Neural cell (in vitro differentiated cells): ENCODE measurements at regions not wholly inside any gene's neighbourhood (a gene's known extent, or its start where the extent isn't known, plus 50 kb on each side); places are given as distances from the start of the nearest gene placed in this dataset.

Source experiments
- H2AFZ ChIP-seq: fragments of 200-600, 300-800 bp; sonication (generic), shearing (Covaris generic); 2 replicates; pipeline ENCODE4 v1.6.0; 2014; ENCODE audit warnings: low read depth, mild to moderate bottlenecking, antibody characterized with exemption, low read length, moderate library complexity
- H3F3A ChIP-seq: fragments of 200-600 bp; shearing (Covaris generic); 2 replicates; pipeline ENCODE4 v1.6.1; 2016; ENCODE audit warnings: mild to moderate bottlenecking, moderate library complexity, mixed read lengths, antibody characterized with exemption, low read length; ENCODE audit not compliant: insufficient read depth, poor library complexity, severe bottlenecking
- H3K27ac ChIP-seq: fragments of 200-600, 300-800 bp; sonication (generic), shearing (Covaris generic); 2 replicates; pipeline ENCODE4 v1.5.1; 2014; ENCODE audit warnings: mild to moderate bottlenecking, low read length, moderate library complexity
- H3K27me3 ChIP-seq: fragments of 300-800, 200-600 bp; sonication (generic), shearing (Covaris generic); 2 replicates; pipeline ENCODE4 v1.6.0; 2014; ENCODE audit warnings: mild to moderate bottlenecking, low read depth, low read length, moderate library complexity; ENCODE audit not compliant: insufficient read depth
- H3K36me3 ChIP-seq: fragments of 300-800, 200-600 bp; sonication (generic), shearing (Covaris generic); 2 replicates; pipeline ENCODE4 v1.5.1; 2014; ENCODE audit warnings: mild to moderate bottlenecking, antibody characterized with exemption, low read length, moderate library complexity; ENCODE audit not compliant: insufficient read depth
- H3K4me2 ChIP-seq: fragments of 300-800, 200-600 bp; sonication (generic), shearing (Covaris generic); 2 replicates; pipeline ENCODE4 v1.6.0; 2014; ENCODE audit warnings: mild to moderate bottlenecking, low read length
- H3K4me3 ChIP-seq: fragments of 300-800, 200-600 bp; sonication (generic), shearing (Covaris generic); 2 replicates; pipeline ENCODE4 v1.5.1; 2014; ENCODE audit warnings: mild to moderate bottlenecking, low read length, moderate library complexity
- H3K79me2 ChIP-seq: fragments of 200-600 bp; shearing (Covaris generic); replicated peaks from 2 replicates; pipeline ENCODE4 v1.6.0; 2014; ENCODE audit warnings: mild to moderate bottlenecking, low read length, moderate library complexity; ENCODE audit not compliant: insufficient read depth
- H3K9ac ChIP-seq: fragments of 300-800, 200-600 bp; sonication (generic), shearing (Covaris generic); 2 replicates; pipeline ENCODE4 v1.6.1; 2016; ENCODE audit warnings: mild to moderate bottlenecking, low read length, mixed read lengths
- H3K9me2 ChIP-seq: fragments of 200-600 bp; shearing (Covaris generic); 2 replicates; pipeline ENCODE4 v1.6.1; 2016; ENCODE audit warnings: mild to moderate bottlenecking, low read length, mixed read lengths; ENCODE audit not compliant: insufficient read depth
- H3K9me3 ChIP-seq: fragments of 200-600, 300-800 bp; sonication (generic), shearing (Covaris generic); 2 replicates; pipeline ENCODE4 v1.6.1; 2016; ENCODE audit warnings: mild to moderate bottlenecking, mixed run types, low read length, moderate library complexity, mixed read lengths
- H4K20me1 ChIP-seq: fragments of 200-600 bp; shearing (Covaris generic); 2 replicates; pipeline ENCODE4 v1.6.1; 2016; ENCODE audit warnings: mild to moderate bottlenecking, mixed run types; ENCODE audit not compliant: insufficient read depth
- EP300 ChIP-seq: fragments of 450-650 bp; conservative IDR thresholded peaks from 2 replicates; pipeline ENCODE4 v1.6.1; 2014; ENCODE audit warnings: antibody characterized with exemption, mild to moderate bottlenecking, moderate library complexity; ENCODE audit not compliant: poor library complexity, severe bottlenecking
- EZH2 ChIP-seq: fragments of 200-600, 300-800 bp; shearing (Covaris generic), sonication (generic); IDR thresholded peaks from 2 replicates; pipeline ENCODE4 v1.6.1; 2014; ENCODE audit warnings: antibody characterized with exemption, low read length, borderline replicate concordance, mild to moderate bottlenecking; ENCODE audit not compliant: insufficient read depth, poor library complexity, severe bottlenecking
- MXI1 ChIP-seq: fragments of 450-650 bp; conservative IDR thresholded peaks from 2 replicates; pipeline ENCODE4 v1.6.1; 2014; ENCODE audit warnings: antibody characterized with exemption, mild to moderate bottlenecking; ENCODE audit not compliant: poor library complexity, severe bottlenecking
- POLR2AphosphoS5 ChIP-seq: IDR thresholded peaks from 2 replicates; pipeline ENCODE4 v1.6.1; 2012
- RAD21 ChIP-seq: fragments of 450-650 bp; conservative IDR thresholded peaks from 2 replicates; pipeline ENCODE4 v1.6.1; 2014; ENCODE audit warnings: antibody characterized with exemption, mild to moderate bottlenecking, moderate library complexity
- SMC3 ChIP-seq: fragments of 450-650 bp; conservative IDR thresholded peaks from 2 replicates; pipeline ENCODE4 v1.6.1; 2014; ENCODE audit warnings: antibody characterized with exemption, mild to moderate bottlenecking, moderate library complexity; ENCODE audit not compliant: poor library complexity
- TAF1 ChIP-seq: IDR thresholded peaks from 2 replicates; pipeline ENCODE4 v1.6.1; 2012; ENCODE audit warnings: low read depth
- TF ChIP-seq, protein P1 (sequence below): IDR thresholded peaks from 2 replicates; pipeline ENCODE4 v1.6.1; 2012; ENCODE audit warnings: borderline replicate concordance
- TF ChIP-seq, protein P2 (sequence below): fragments of 450-650 bp; IDR thresholded peaks from 2 replicates; pipeline ENCODE4 v1.5.1; 2014; ENCODE audit warnings: antibody characterized with exemption, mild to moderate bottlenecking, moderate library complexity; ENCODE audit not compliant: poor library complexity, severe bottlenecking

DNA sequence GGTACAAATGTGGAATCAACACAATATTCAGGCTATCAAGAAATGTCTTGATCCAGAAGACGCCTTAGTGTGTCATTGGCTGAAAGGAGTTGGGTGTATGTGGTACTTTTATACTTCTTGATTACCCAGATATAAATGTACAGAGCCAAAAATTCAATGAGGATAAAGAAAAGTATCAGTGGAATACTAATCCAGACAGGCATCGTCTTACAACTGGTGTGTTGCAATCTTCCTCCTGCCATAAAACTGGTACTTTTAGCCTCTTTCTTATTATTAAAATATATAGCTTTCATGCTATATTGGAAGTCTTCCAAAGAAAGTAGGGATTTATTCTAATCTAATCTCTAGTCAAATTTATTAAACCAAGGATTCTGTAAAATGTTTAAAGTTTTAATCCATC is 388.6 kb upstream of the MIR17HG start:
- Histone ChIP-seq H4K20me1 (no peaks in the 10 kb centered on the region), H3K27me3 (no peaks in the 10 kb centered on the region), H3K9me3 (no peaks in the 10 kb centered on the region), H3K4me3 (no peak overlapping the region), H2AFZ (no peak overlapping the region), H3F3A (no peaks in the 10 kb centered on the region), H3K9me2 (no peaks in the 10 kb centered on the region), H3K9ac (no peak overlapping the region), H3K36me3 (no peaks in the 10 kb centered on the region), H3K79me2 (no peaks in the 10 kb centered on the region), H3K27ac (no peak overlapping the region), H3K4me2 (no peak overlapping the region)
- TF ChIP-seq EP300 (no peak), MXI1 (no peak), SMC3 (no peak), RAD21 (no peak), EZH2 (no peak), TAF1 (no peak)
- TF ChIP-seq, protein P1, sequence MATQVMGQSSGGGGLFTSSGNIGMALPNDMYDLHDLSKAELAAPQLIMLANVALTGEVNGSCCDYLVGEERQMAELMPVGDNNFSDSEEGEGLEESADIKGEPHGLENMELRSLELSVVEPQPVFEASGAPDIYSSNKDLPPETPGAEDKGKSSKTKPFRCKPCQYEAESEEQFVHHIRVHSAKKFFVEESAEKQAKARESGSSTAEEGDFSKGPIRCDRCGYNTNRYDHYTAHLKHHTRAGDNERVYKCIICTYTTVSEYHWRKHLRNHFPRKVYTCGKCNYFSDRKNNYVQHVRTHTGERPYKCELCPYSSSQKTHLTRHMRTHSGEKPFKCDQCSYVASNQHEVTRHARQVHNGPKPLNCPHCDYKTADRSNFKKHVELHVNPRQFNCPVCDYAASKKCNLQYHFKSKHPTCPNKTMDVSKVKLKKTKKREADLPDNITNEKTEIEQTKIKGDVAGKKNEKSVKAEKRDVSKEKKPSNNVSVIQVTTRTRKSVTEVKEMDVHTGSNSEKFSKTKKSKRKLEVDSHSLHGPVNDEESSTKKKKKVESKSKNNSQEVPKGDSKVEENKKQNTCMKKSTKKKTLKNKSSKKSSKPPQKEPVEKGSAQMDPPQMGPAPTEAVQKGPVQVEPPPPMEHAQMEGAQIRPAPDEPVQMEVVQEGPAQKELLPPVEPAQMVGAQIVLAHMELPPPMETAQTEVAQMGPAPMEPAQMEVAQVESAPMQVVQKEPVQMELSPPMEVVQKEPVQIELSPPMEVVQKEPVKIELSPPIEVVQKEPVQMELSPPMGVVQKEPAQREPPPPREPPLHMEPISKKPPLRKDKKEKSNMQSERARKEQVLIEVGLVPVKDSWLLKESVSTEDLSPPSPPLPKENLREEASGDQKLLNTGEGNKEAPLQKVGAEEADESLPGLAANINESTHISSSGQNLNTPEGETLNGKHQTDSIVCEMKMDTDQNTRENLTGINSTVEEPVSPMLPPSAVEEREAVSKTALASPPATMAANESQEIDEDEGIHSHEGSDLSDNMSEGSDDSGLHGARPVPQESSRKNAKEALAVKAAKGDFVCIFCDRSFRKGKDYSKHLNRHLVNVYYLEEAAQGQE, result no peak
- TF ChIP-seq, protein P2, sequence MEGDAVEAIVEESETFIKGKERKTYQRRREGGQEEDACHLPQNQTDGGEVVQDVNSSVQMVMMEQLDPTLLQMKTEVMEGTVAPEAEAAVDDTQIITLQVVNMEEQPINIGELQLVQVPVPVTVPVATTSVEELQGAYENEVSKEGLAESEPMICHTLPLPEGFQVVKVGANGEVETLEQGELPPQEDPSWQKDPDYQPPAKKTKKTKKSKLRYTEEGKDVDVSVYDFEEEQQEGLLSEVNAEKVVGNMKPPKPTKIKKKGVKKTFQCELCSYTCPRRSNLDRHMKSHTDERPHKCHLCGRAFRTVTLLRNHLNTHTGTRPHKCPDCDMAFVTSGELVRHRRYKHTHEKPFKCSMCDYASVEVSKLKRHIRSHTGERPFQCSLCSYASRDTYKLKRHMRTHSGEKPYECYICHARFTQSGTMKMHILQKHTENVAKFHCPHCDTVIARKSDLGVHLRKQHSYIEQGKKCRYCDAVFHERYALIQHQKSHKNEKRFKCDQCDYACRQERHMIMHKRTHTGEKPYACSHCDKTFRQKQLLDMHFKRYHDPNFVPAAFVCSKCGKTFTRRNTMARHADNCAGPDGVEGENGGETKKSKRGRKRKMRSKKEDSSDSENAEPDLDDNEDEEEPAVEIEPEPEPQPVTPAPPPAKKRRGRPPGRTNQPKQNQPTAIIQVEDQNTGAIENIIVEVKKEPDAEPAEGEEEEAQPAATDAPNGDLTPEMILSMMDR, result no peak

DNA sequence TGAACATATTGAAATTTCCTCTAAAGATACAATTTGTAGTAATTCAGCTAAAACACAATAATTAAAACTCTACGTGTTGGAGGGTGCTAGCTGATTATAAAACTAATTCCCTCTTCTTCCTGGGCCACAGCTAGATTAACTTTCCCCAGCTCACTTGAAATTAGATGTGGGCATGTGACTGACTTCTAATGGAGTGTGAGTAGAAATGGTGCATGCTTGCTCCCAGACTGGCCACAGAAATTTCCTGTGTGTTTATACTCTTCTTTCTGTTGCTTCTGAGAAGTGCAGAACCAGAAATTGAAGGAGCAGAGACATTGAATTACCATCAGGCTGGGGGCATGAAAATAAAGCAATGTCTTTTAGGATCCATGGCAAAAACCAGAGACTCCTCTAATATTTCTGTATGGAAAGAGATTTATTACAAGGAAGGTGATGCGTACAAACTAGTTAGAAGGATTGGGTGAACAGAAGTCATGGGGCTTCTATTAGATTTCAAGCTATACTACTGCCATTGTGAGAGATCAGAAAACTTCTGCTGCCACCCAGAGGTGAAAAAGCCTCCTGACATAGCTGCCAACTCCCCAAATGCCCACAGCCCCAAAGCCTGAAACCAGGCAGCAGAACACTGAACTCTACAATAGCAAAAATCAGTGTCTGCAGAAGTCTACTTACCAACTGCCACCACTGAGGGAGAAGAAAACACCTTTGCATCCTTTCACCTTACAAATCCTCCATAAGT is 379.2 kb upstream of the MIR17HG start:
- Histone ChIP-seq H2AFZ (no peak overlapping the region), H3K4me3 (no peak overlapping the region), H3K27ac (no peak overlapping the region), H3K9me3 (no peaks in the 10 kb centered on the region), H3K27me3 (no peaks in the 10 kb centered on the region), H3F3A (no peaks in the 10 kb centered on the region), H3K9ac (no peak overlapping the region), H3K79me2 (no peaks in the 10 kb centered on the region), H3K36me3 (no peaks in the 10 kb centered on the region), H3K4me2 (no peak overlapping the region), H3K9me2 (no peaks in the 10 kb centered on the region), H4K20me1 (no peaks in the 10 kb centered on the region)
- no peak for TF ChIP-seq POLR2AphosphoS5
- TF ChIP-seq RAD21, result peak; percentile 58
- TF ChIP-seq TAF1, result no peak
- no peak for TF ChIP-seq EZH2
- TF ChIP-seq, protein P1, result no peak
- TF ChIP-seq MXI1, result no peak
- TF ChIP-seq EP300, result no peak
- TF ChIP-seq, protein P2, result peak; percentile 55
- peak; percentile 29 for TF ChIP-seq SMC3
